GM19452 (cell line): ENCODE measurements at regions not wholly inside any gene's neighbourhood (a gene's known extent, or its start where the extent isn't known, plus 50 kb on each side); places are given as distances from the start of the nearest gene placed in this dataset.
"Not testable (repeated sequence)": the region's sequence is repeated elsewhere in the genome, so short reads cannot be mapped to it uniquely, and the experiment has no call there.

Source experiments
- ATAC-seq: cut with Tn5 transposase; IDR thresholded peaks from one replicate; pipeline ENCODE4 v1.9.1; 2021; ENCODE audit not compliant: unreplicated experiment

GRCh38 chr2:37802899-37803379 is 122.1 kb upstream of the RMDN2 start:
- no peak for ATAC-seq

- ATAC-seq, result not testable (repeated sequence)
Measured at GRCh38 chr2:37806004-37806403, 119.1 kb upstream of the RMDN2 start.

- ATAC-seq, result no peak
Measured at GRCh38 chr2:37809525-37809924, 115.6 kb upstream of the RMDN2 start.

- ATAC-seq, result no peak
Measured at GRCh38 chr2:37809931-37810570, 115.0 kb upstream of the RMDN2 start.

GRCh38 chr2:37812414-37812813 is 112.7 kb upstream of the RMDN2 start:
- ATAC-seq, result no peak

GRCh38 chr2:37812941-37813730 is 112.0 kb upstream of the RMDN2 start:
- ATAC-seq, result no peak

- ATAC-seq, result no peak
Measured at GRCh38 chr2:37816036-37816435, 109.1 kb upstream of the RMDN2 start.

GRCh38 chr2:37816686-37817085 is 108.4 kb upstream of the RMDN2 start:
- ATAC-seq, result no peak

GRCh38 chr2:37819186-37819585 is 105.9 kb upstream of the RMDN2 start:
- ATAC-seq, result no peak

- ATAC-seq, result no peak
Measured at GRCh38 chr2:37820471-37820986, 104.6 kb upstream of the RMDN2 start.

GRCh38 chr2:37825586-37825985 is 99.5 kb upstream of the RMDN2 start:
- no peak for ATAC-seq

GRCh38 chr2:37826611-37827010 is 98.5 kb upstream of the RMDN2 start:
- no peak for ATAC-seq

GRCh38 chr2:37827455-37827854 is 97.6 kb upstream of the RMDN2 start:
- ATAC-seq, result no peak

GRCh38 chr2:37827911-37828511 is 97.1 kb upstream of the RMDN2 start:
- no peak for ATAC-seq

- no peak for ATAC-seq
Measured at GRCh38 chr2:37829202-37829601, 95.9 kb upstream of the RMDN2 start.

- no peak for ATAC-seq
Measured at GRCh38 chr2:37829616-37830395, 95.3 kb upstream of the RMDN2 start.

- no peak for ATAC-seq
Measured at GRCh38 chr2:37830636-37831035, 94.5 kb upstream of the RMDN2 start.

- no peak for ATAC-seq
Measured at GRCh38 chr2:37831081-37831780, 93.9 kb upstream of the RMDN2 start.

GRCh38 chr2:37832590-37833197 is 92.4 kb upstream of the RMDN2 start:
- ATAC-seq, result peak; percentile 58

- ATAC-seq, result no peak
Measured at GRCh38 chr2:37833423-37833822, 91.7 kb upstream of the RMDN2 start.
